SK-MEL-5 (cell line): ENCODE measurements at regions not wholly inside any gene's neighbourhood (a gene's known extent, or its start where the extent isn't known, plus 50 kb on each side); places are given as distances from the start of the nearest gene placed in this dataset.
A peak's percentile ranks its signal among the peaks of the same experiment; 100 is the strongest.

Experiments used
- DNase-seq: peaks from one replicate; pipeline ENCODE4 v3.0.0-alpha.2; 2016; ENCODE audit warnings: low read depth, low spot score
- in situ Hi-C: cut with HindIII; loops from 2 replicates; pipeline ENCODE4 v1.10.0; 2016; ENCODE audit warnings: low sequenced_read_pairs, high pct_unique_total_duplicates, low pct_unique_long_range_greater_than_20kb

- DNase-seq, result no peak
- in situ Hi-C loops, result no loop called here
These were observed 118.5 kb upstream of the LMO4 start for GRCh38 chr1:87210151-87210550.

GRCh38 chr1:87212431-87213134 lies 116.1 kb upstream of the LMO4 start:
- in situ Hi-C loops, result no loop called here

GRCh38 chr1:87213135-87213515 lies 115.6 kb upstream of the LMO4 start:
- in situ Hi-C loops, result no loop called here
- DNase-seq, result no peak

More at GRCh38 chr1:87212431-87213134, 116.1 kb upstream of the LMO4 start:
- DNase-seq, result no peak

GRCh38 chr1:87215592-87215991 lies 113.1 kb upstream of the LMO4 start:
- no peak for DNase-seq

GRCh38 chr1:87218618-87219017 lies 110.1 kb upstream of the LMO4 start:
- no peak for DNase-seq
- in situ Hi-C loops, result no loop called here

More at GRCh38 chr1:87215592-87215991, 113.1 kb upstream of the LMO4 start:
- in situ Hi-C loops, result no loop called here

GRCh38 chr1:87219141-87219540 lies 109.5 kb upstream of the LMO4 start:
- no peak for DNase-seq
- in situ Hi-C loops, result no loop called here

GRCh38 chr1:87219626-87220025 lies 109.1 kb upstream of the LMO4 start:
- DNase-seq, result no peak
- in situ Hi-C loops, result no loop called here

GRCh38 chr1:87220993-87221392 lies 107.7 kb upstream of the LMO4 start:
- no peak for DNase-seq
- in situ Hi-C loops, result no loop called here

GRCh38 chr1:87224201-87224600 lies 104.5 kb upstream of the LMO4 start:
- in situ Hi-C loops, result no loop called here
- DNase-seq, result peak; percentile 56

GRCh38 chr1:87225171-87225570 lies 103.5 kb upstream of the LMO4 start:
- DNase-seq, result no peak
- in situ Hi-C loops, result no loop called here

GRCh38 chr1:87226341-87226760 lies 102.3 kb upstream of the LMO4 start:
- peak; percentile 5 for DNase-seq
- in situ Hi-C loops, result no loop called here

GRCh38 chr1:87227651-87228050 lies 101.0 kb upstream of the LMO4 start:
- no peak for DNase-seq
- in situ Hi-C loops, result no loop called here

GRCh38 chr1:87230501-87230900 lies 98.2 kb upstream of the LMO4 start:
- DNase-seq, result no peak
- in situ Hi-C loops, result no loop called here

GRCh38 chr1:87231703-87232367 lies 96.8 kb upstream of the LMO4 start:
- no peak for DNase-seq
- in situ Hi-C loops, result no loop called here

- in situ Hi-C loops, result no loop called here
- no peak for DNase-seq
These were observed 92.1 kb upstream of the LMO4 start for GRCh38 chr1:87236585-87236984.

GRCh38 chr1:87239997-87240605 lies 88.6 kb upstream of the LMO4 start:
- in situ Hi-C loops, result no loop called here
- DNase-seq, result no peak

GRCh38 chr1:87240661-87241285 lies 87.9 kb upstream of the LMO4 start:
- DNase-seq, result no peak
- in situ Hi-C loops, result no loop called here

GRCh38 chr1:87242445-87243185 lies 86.1 kb upstream of the LMO4 start:
- in situ Hi-C loops, result no loop called here
- DNase-seq, result no peak
